ENCODE measurements at regions not wholly inside any gene's neighbourhood (a gene's known extent, or its start where the extent isn't known, plus 50 kb on each side); places are given as distances from the start of the nearest gene placed in this dataset.

GRCh38 chr4:89368861-89369260 lies 61.3 kb upstream of the GPRIN3 start:
- no peak for DNase-seq
- Mint-ChIP-seq H3K27ac (no peak overlapping the region), H3K9me3 (peaks cover 3% of the 10 kb centered on the region), H3K27me3 (no peaks in the 10 kb centered on the region), H3K4me3 (no peak overlapping the region), H3K36me3 (no peaks in the 10 kb centered on the region), H3K4me1 (peaks cover 5% of the 10 kb centered on the region)

- Mint-ChIP-seq H3K36me3 (no peaks in the 10 kb centered on the region), H3K4me3 (no peak overlapping the region), H3K27ac (no peak overlapping the region), H3K27me3 (no peaks in the 10 kb centered on the region), H3K9me3 (peaks cover 3% of the 10 kb centered on the region), H3K4me1 (peaks cover 5% of the 10 kb centered on the region)
- DNase-seq, result no peak
These were observed 58.2 kb upstream of the GPRIN3 start for GRCh38 chr4:89365776-89366175.

GRCh38 chr4:89365375-89365774 lies 57.8 kb upstream of the GPRIN3 start:
- Mint-ChIP-seq H3K27ac (no peak overlapping the region), H3K36me3 (no peaks in the 10 kb centered on the region), H3K4me1 (peaks cover 5% of the 10 kb centered on the region), H3K4me3 (no peak overlapping the region), H3K9me3 (peaks cover 3% of the 10 kb centered on the region), H3K27me3 (no peaks in the 10 kb centered on the region)
- no peak for DNase-seq

GRCh38 chr4:89364541-89364940 lies 56.9 kb upstream of the GPRIN3 start:
- Mint-ChIP-seq H3K27me3 (no peaks in the 10 kb centered on the region), H3K4me3 (no peak overlapping the region), H3K36me3 (no peaks in the 10 kb centered on the region), H3K9me3 (peaks cover 3% of the 10 kb centered on the region), H3K27ac (no peak overlapping the region), H3K4me1 (peaks cover 5% of the 10 kb centered on the region)
- DNase-seq, result no peak

- no peaks in the 10 kb centered on the region for H3K27me3 Mint-ChIP-seq
- peaks cover 3% of the 10 kb centered on the region for H3K9me3 Mint-ChIP-seq
- H3K4me3 Mint-ChIP-seq, result no peak overlapping the region
- DNase-seq, result no peak
- peaks cover 5% of the 10 kb centered on the region for H3K4me1 Mint-ChIP-seq
- H3K36me3 Mint-ChIP-seq, result no peaks in the 10 kb centered on the region
- no peak overlapping the region for H3K27ac Mint-ChIP-seq
These were observed 56.2 kb upstream of the GPRIN3 start for GRCh38 chr4:89363786-89364185.

GRCh38 chr4:89358935-89359638 lies 51.5 kb upstream of the GPRIN3 start:
- H3K36me3 Mint-ChIP-seq, result no peaks in the 10 kb centered on the region
- no peaks in the 10 kb centered on the region for H3K9me3 Mint-ChIP-seq
- no peak for DNase-seq
- no peaks in the 10 kb centered on the region for H3K4me1 Mint-ChIP-seq
- no peak overlapping the region for H3K4me3 Mint-ChIP-seq
- no peaks in the 10 kb centered on the region for H3K27me3 Mint-ChIP-seq
- no peak overlapping the region for H3K27ac Mint-ChIP-seq

- DNase-seq, result no peak
- no peaks in the 10 kb centered on the region for H3K36me3 Mint-ChIP-seq
- no peak overlapping the region for H3K4me3 Mint-ChIP-seq
- no peaks in the 10 kb centered on the region for H3K4me1 Mint-ChIP-seq
- no peaks in the 10 kb centered on the region for H3K27me3 Mint-ChIP-seq
- H3K9me3 Mint-ChIP-seq, result no peaks in the 10 kb centered on the region
- H3K27ac Mint-ChIP-seq, result no peak overlapping the region
These were observed 50.2 kb upstream of the GPRIN3 start for GRCh38 chr4:89357787-89358186.

Data from activated naive CD8-positive, alpha-beta T cell treated with anti-CD3 and anti-CD28 coated beads for 36 hours (primary cell).